Activated CD8-positive, alpha-beta memory T cell treated with anti-CD3 and anti-CD28 coated beads for 36 hours (primary cell): ENCODE measurements at regions not wholly inside any gene's neighbourhood (a gene's known extent, or its start where the extent isn't known, plus 50 kb on each side); places are given as distances from the start of the nearest gene placed in this dataset.

Experiments
- CTCF ChIA-PET: fragments of 350-600 bp; sonication (Branson Sonifier 250); formaldehyde crosslinking; loops from one replicate; lab custom pipeline; 2021; ENCODE audit warnings: antibody characterized with exemption; lab: Charles Lee
- POLR2A ChIA-PET: fragments of 350-600 bp; sonication (Branson Sonifier 250); formaldehyde crosslinking; loops from one replicate; lab custom pipeline; 2021; ENCODE audit warnings: antibody characterized with exemption; lab: Charles Lee

GRCh38 chr5:10091701-10092100 lies 158.0 kb downstream of the ATPSCKMT start:
- CTCF ChIA-PET, result no interaction called here
- POLR2A ChIA-PET, result no interaction called here

- ChIA-PET CTCF (no interaction called here), POLR2A (no interaction called here)
Observed at GRCh38 chr5:10090074-10090473, 159.6 kb downstream of the ATPSCKMT start.

GRCh38 chr5:10085185-10085584 lies 164.5 kb downstream of the ATPSCKMT start:
- ChIA-PET CTCF (no interaction called here), POLR2A (no interaction called here)

- CTCF ChIA-PET, result no interaction called here
- POLR2A ChIA-PET, result no interaction called here
Observed at GRCh38 chr5:10081584-10081983, 168.1 kb downstream of the ATPSCKMT start.

GRCh38 chr5:10077791-10078545 lies 171.7 kb downstream of the ATPSCKMT start:
- ChIA-PET CTCF (no interaction called here), POLR2A (no interaction called here)

- POLR2A ChIA-PET, result no interaction called here
- CTCF ChIA-PET, result no interaction called here
Observed at GRCh38 chr5:10073441-10074104, 176.1 kb downstream of the ATPSCKMT start.

GRCh38 chr5:10069637-10070313 lies 179.9 kb downstream of the ATPSCKMT start:
- CTCF ChIA-PET, result no interaction called here
- POLR2A ChIA-PET, result no interaction called here

- ChIA-PET POLR2A (no interaction called here), CTCF (interaction anchor here (0.6 kb wide), 1 partner anchor 1491 kb away, joined by 3 read pairs; no protein-coding TSS in a partner anchor)
Observed at GRCh38 chr5:10065428-10066000, 184.2 kb downstream of the ATPSCKMT start.

- ChIA-PET POLR2A (no interaction called here), CTCF (no interaction called here)
Observed at GRCh38 chr5:10064546-10065195, 185.0 kb downstream of the ATPSCKMT start.

- ChIA-PET POLR2A (no interaction called here), CTCF (no interaction called here)
Observed at GRCh38 chr5:10063997-10064396, 185.7 kb downstream of the ATPSCKMT start.

GRCh38 chr5:10059980-10060379 lies 189.7 kb downstream of the ATPSCKMT start:
- ChIA-PET POLR2A (no interaction called here), CTCF (no interaction called here)

GRCh38 chr5:10059556-10059955 lies 190.1 kb downstream of the ATPSCKMT start:
- ChIA-PET POLR2A (no interaction called here), CTCF (no interaction called here)

- POLR2A ChIA-PET, result no interaction called here
- CTCF ChIA-PET, result no interaction called here
Observed at GRCh38 chr5:10057356-10057755, 192.3 kb downstream of the ATPSCKMT start.

- ChIA-PET CTCF (no interaction called here), POLR2A (no interaction called here)
Observed at GRCh38 chr5:10056228-10056760, 193.4 kb downstream of the ATPSCKMT start.

GRCh38 chr5:10049858-10050455 lies 199.7 kb downstream of the ATPSCKMT start:
- ChIA-PET CTCF (no interaction called here), POLR2A (no interaction called here)

GRCh38 chr5:10046676-10047075 lies 203.0 kb downstream of the ATPSCKMT start:
- CTCF ChIA-PET, result no interaction called here
- POLR2A ChIA-PET, result no interaction called here

- ChIA-PET POLR2A (no interaction called here), CTCF (no interaction called here)
Observed at GRCh38 chr5:10045376-10045775, 204.3 kb downstream of the ATPSCKMT start.

- ChIA-PET CTCF (no interaction called here), POLR2A (no interaction called here)
Observed at GRCh38 chr5:10036136-10036815, 213.4 kb downstream of the ATPSCKMT start.

GRCh38 chr5:10034001-10034400 lies 215.7 kb downstream of the ATPSCKMT start:
- ChIA-PET POLR2A (no interaction called here), CTCF (no interaction called here)
